Body of pancreas (tissue), 4 donors: ENCODE measurements at regions not wholly inside any gene's neighbourhood (a gene's known extent, or its start where the extent isn't known, plus 50 kb on each side); places are given as distances from the start of the nearest gene placed in this dataset.

Source experiments
- ATAC-seq: fragments of 150-250 bp; one replicate; pipeline ENCODE4 v1.9.1; 2016
- DNase-seq, 4 donors: peaks; one replicate each; pipeline ENCODE4 v3.0.0-alpha.2; 2019
- H3K27ac ChIP-seq, 4 donors: fragments of 200-600 bp; sonication (generic); 1 replicate in 3 of 4; 2 replicates in 1 of 4; pipeline versions ENCODE4 v1.5.1 to v1.6.1; 2016 to 2019; ENCODE audit warnings: mild to moderate bottlenecking in 1 of 4, mixed read lengths in 1 of 4, moderate library complexity in 1 of 4
- H3K27me3 ChIP-seq, 2 donors: fragments of 200-600 bp; sonication (generic); one replicate each; pipeline ENCODE4 v1.6.0; 2016; ENCODE audit warnings: mild to moderate bottlenecking in 1 of 2
- H3K36me3 ChIP-seq, 2 donors: fragments of 200-600 bp; sonication (generic); replicated peaks in 1 of 2; 2 replicates each; pipeline ENCODE4 v1.5.1; 2016; ENCODE audit warnings: low read depth in 2 of 2; ENCODE audit not compliant: insufficient read depth in 1 of 2
- H3K4me1 ChIP-seq: fragments of 200-600 bp; sonication (generic); one replicate; pipeline ENCODE4 v1.6.0; 2016
- H3K4me3 ChIP-seq, 2 donors: fragments of 200-600 bp; sonication (generic); 1 replicate in 1 of 2; 2 replicates in 1 of 2; pipeline ENCODE4 v1.5.1; 2016 to 2019
- H3K9me3 ChIP-seq, 3 donors: fragments of 200-600 bp; sonication (generic); 1 replicate in 2 of 3; 2 replicates in 1 of 3; pipeline ENCODE4 v1.5.1; 2016
- CTCF ChIP-seq, 7 experiments: fragments of 450-650 bp in 4 of 7; fragments of 200-600 bp in 3 of 7; sonication (generic) in 3 of 7; IDR thresholded peaks; one replicate each; pipeline ENCODE4 v1.5.1; 2016 to 2019; ENCODE audit warnings: antibody characterized with exemption in 7 of 7
- POLR2A ChIP-seq, 3 donors: fragments of 450-650 bp; IDR thresholded peaks; one replicate each; pipeline ENCODE4 v1.6.1; 2016; ENCODE audit warnings: antibody characterized with exemption in 3 of 3, mild to moderate bottlenecking in 2 of 3
- WGBS, 2 donors: methylation state at CpG; one replicate each; pipeline ENCODE4 v1.1.5; 2017; 5-methylcytosine and 5-hydroxymethylcytosine counted together
- intact Hi-C: fragments of 100-400 bp; cut with DNase I; formaldehyde crosslinking; loops from one replicate; pipeline ENCODE4 v1.15.1; 2023

- DNase-seq (no peak), ATAC-seq (no peak)
- intact Hi-C loops: no loop called here
- no peak overlapping the region for H3K4me3 ChIP-seq
- H3K27me3 ChIP-seq: no peaks in the 10 kb centered on the region
- H3K27ac ChIP-seq: no peak overlapping the region
- 57 to 60% methylated on average over 12 to 13 of the region's 13 CpGs for WGBS, 2 donors
- H3K4me1 ChIP-seq: no peaks in the 10 kb centered on the region
- no peaks in the 10 kb centered on the region for H3K36me3 ChIP-seq
- TF ChIP-seq CTCF (IDR thresholded peaks at IDR 0.05) (no peak), POLR2A (IDR thresholded peaks at IDR 0.05) (no peak)
- no peaks in the 10 kb centered on the region for H3K9me3 ChIP-seq
These were observed 74.2 kb upstream of the ZPBP start for GRCh38 chr7:50166997-50167965.

- no peak for DNase-seq
- WGBS, 2 donors: 63 to 80% methylated on average over 6 of the region's 6 CpGs
- H3K27ac ChIP-seq: no peak overlapping the region
- no peak overlapping the region for H3K4me3 ChIP-seq
- intact Hi-C loops: no loop called here
- TF ChIP-seq POLR2A (IDR thresholded peaks at IDR 0.05): no peak
- no peak for TF ChIP-seq CTCF (IDR thresholded peaks at IDR 0.05)
- H3K9me3 ChIP-seq: no peaks in the 10 kb centered on the region
- H3K27me3 ChIP-seq: no peaks in the 10 kb centered on the region
- H3K4me1 ChIP-seq: no peaks in the 10 kb centered on the region
- ATAC-seq: no peak
- H3K36me3 ChIP-seq: no peaks in the 10 kb centered on the region
These were observed 71.6 kb upstream of the ZPBP start for GRCh38 chr7:50164559-50165170.

GRCh38 chr7:50160206-50160605 is 67.2 kb upstream of the ZPBP start:
- intact Hi-C loops: no loop called here
- DNase-seq (no peak), ATAC-seq (no peak)
- H3K27me3 ChIP-seq: no peaks in the 10 kb centered on the region
- H3K27ac ChIP-seq: no peak overlapping the region
- no peak for TF ChIP-seq CTCF (IDR thresholded peaks at IDR 0.05)
- TF ChIP-seq POLR2A (IDR thresholded peaks at IDR 0.05): no peak
- 72 to 83% methylated on average over 4 of the region's 4 CpGs for WGBS, 2 donors
- no peak overlapping the region for H3K4me3 ChIP-seq
- no peaks in the 10 kb centered on the region for H3K4me1 ChIP-seq
- H3K9me3 ChIP-seq: no peaks in the 10 kb centered on the region
- no peaks in the 10 kb centered on the region for H3K36me3 ChIP-seq

GRCh38 chr7:50159154-50159553 is 66.1 kb upstream of the ZPBP start:
- H3K27ac ChIP-seq: no peak overlapping the region
- H3K9me3 ChIP-seq: no peaks in the 10 kb centered on the region
- no peaks in the 10 kb centered on the region for H3K36me3 ChIP-seq
- no peaks in the 10 kb centered on the region for H3K27me3 ChIP-seq
- DNase-seq (no peak), ATAC-seq (no peak)
- TF ChIP-seq POLR2A (IDR thresholded peaks at IDR 0.05) (no peak), CTCF (IDR thresholded peaks at IDR 0.05) (no peak)
- H3K4me1 ChIP-seq: no peaks in the 10 kb centered on the region
- WGBS, 2 donors: 68 to 93% methylated on average over 6 to 24 of the region's 25 CpGs
- H3K4me3 ChIP-seq: no peak overlapping the region
- intact Hi-C loops: loop anchor here (5.0 kb wide), 1 partner anchor 52 kb away; no protein-coding TSS in a partner anchor
